IPS-18c (cell line): ENCODE measurements at regions not wholly inside any gene's neighbourhood (a gene's known extent, or its start where the extent isn't known, plus 50 kb on each side); places are given as distances from the start of the nearest gene placed in this dataset.
"Not testable (repeated sequence)": the region's sequence is repeated elsewhere in the genome, so short reads cannot be mapped to it uniquely, and the experiment has no call there.

Experiments
- H3K4me3 ChIP-seq: 2 replicates; pipeline ENCODE4 v1.7.0; 2013; ENCODE audit warnings: low read depth, mild to moderate bottlenecking, low read length, moderate library complexity; ENCODE audit not compliant: insufficient read depth
- H3K9me3 ChIP-seq: one replicate; pipeline ENCODE4 v1.6.1; 2013; ENCODE audit warnings: mild to moderate bottlenecking, low read length, moderate library complexity; ENCODE audit not compliant: control insufficient read depth, insufficient read depth

- not testable (repeated sequence) for H3K9me3 ChIP-seq, H3K4me3 ChIP-seq
These were observed 185.3 kb upstream of the JUN start for GRCh38 chr1:58969176-58969575.

- no peak overlapping the region for H3K4me3 ChIP-seq
- no peaks in the 10 kb centered on the region for H3K9me3 ChIP-seq
These were observed 187.8 kb upstream of the JUN start for GRCh38 chr1:58971629-58972140.

- Histone ChIP-seq H3K9me3 (no peaks in the 10 kb centered on the region), H3K4me3 (no peak overlapping the region)
These were observed 192.0 kb upstream of the JUN start for GRCh38 chr1:58975888-58976287.

- no peak overlapping the region for H3K4me3 ChIP-seq
- no peaks in the 10 kb centered on the region for H3K9me3 ChIP-seq
These were observed 192.4 kb upstream of the JUN start for GRCh38 chr1:58976294-58976693.

GRCh38 chr1:58977598-58977997, 193.8 kb upstream of the JUN start:
- Histone ChIP-seq H3K4me3 (no peak overlapping the region), H3K9me3 (no peaks in the 10 kb centered on the region)

- Histone ChIP-seq H3K9me3 (no peaks in the 10 kb centered on the region), H3K4me3 (no peak overlapping the region)
These were observed 194.2 kb upstream of the JUN start for GRCh38 chr1:58978096-58978495.

GRCh38 chr1:58979086-58979485, 195.2 kb upstream of the JUN start:
- Histone ChIP-seq H3K9me3 (no peaks in the 10 kb centered on the region), H3K4me3 (no peak overlapping the region)

- Histone ChIP-seq H3K4me3 (no peak overlapping the region), H3K9me3 (no peaks in the 10 kb centered on the region)
These were observed 195.8 kb upstream of the JUN start for GRCh38 chr1:58979677-58980076.

- H3K4me3 ChIP-seq = no peak overlapping the region
- no peaks in the 10 kb centered on the region for H3K9me3 ChIP-seq
These were observed 197.5 kb upstream of the JUN start for GRCh38 chr1:58981392-58981791.

GRCh38 chr1:58982259-58982998, 198.6 kb upstream of the JUN start:
- Histone ChIP-seq H3K4me3 (no peak overlapping the region), H3K9me3 (no peaks in the 10 kb centered on the region)

- Histone ChIP-seq H3K9me3 (no peaks in the 10 kb centered on the region), H3K4me3 (no peak overlapping the region)
These were observed 199.3 kb upstream of the JUN start for GRCh38 chr1:58983162-58983561.

- Histone ChIP-seq H3K9me3 (no peaks in the 10 kb centered on the region), H3K4me3 (no peak overlapping the region)
These were observed 199.9 kb upstream of the JUN start for GRCh38 chr1:58983633-58984245.

GRCh38 chr1:58986996-58987767, 203.3 kb upstream of the JUN start:
- Histone ChIP-seq H3K4me3 (no peak overlapping the region), H3K9me3 (no peaks in the 10 kb centered on the region)

GRCh38 chr1:58988752-58989151, 204.9 kb upstream of the JUN start:
- Histone ChIP-seq H3K9me3 (no peaks in the 10 kb centered on the region), H3K4me3 (no peak overlapping the region)

- Histone ChIP-seq H3K4me3 (no peak overlapping the region), H3K9me3 (no peaks in the 10 kb centered on the region)
These were observed 206.0 kb upstream of the JUN start for GRCh38 chr1:58989845-58990244.

- H3K9me3 ChIP-seq = no peaks in the 10 kb centered on the region
- H3K4me3 ChIP-seq = no peak overlapping the region
These were observed 207.5 kb upstream of the JUN start for GRCh38 chr1:58991305-58991704.

- Histone ChIP-seq H3K9me3 (no peaks in the 10 kb centered on the region), H3K4me3 (no peak overlapping the region)
These were observed 208.8 kb upstream of the JUN start for GRCh38 chr1:58992643-58993042.

- Histone ChIP-seq H3K9me3 (no peaks in the 10 kb centered on the region), H3K4me3 (no peak overlapping the region)
These were observed 209.6 kb upstream of the JUN start for GRCh38 chr1:58993403-58993802.
